ENCODE measurements at regions not wholly inside any gene's neighbourhood (a gene's known extent, or its start where the extent isn't known, plus 50 kb on each side); places are given as distances from the start of the nearest gene placed in this dataset.

DNA sequence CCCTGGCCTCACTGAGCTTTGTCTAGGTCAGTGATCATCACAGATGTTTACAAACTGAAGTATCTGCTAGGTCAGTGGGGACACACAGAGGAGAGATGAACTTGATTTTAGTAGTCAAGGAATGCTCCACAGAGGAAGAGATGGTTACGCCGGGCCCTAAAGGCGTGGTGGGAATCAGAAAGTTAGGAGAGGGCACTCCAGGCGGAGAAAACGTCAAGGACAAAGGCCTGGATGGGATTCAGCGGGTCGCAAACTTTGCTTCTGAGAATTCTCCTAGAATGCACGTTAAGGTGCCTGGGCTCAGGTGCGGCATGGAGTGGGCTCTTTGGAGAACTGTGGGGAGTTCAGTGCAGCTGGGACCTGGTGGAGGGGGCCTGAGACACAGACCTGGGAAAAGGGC lies 78.8 kb downstream of the TMEM17 start:
- Histone ChIP-seq H3K27ac (ENCODE audit: insufficient read depth, low read length) (no peak overlapping the region), H3K56ac (ENCODE audit: extremely low read depth, insufficient read depth, low read length) (no peak overlapping the region), H4K5ac (ENCODE audit: low read depth, low read length) (no peak overlapping the region), H4K91ac (ENCODE audit: insufficient read depth, low read depth, low read length) (no peak overlapping the region), H2BK5ac (ENCODE audit: low read depth, low read length, poor library complexity, severe bottlenecking) (no peak overlapping the region), H4K8ac (ENCODE audit: low read depth in 2 of 2, low read length in 2 of 2) (no peak overlapping the region), H3K14ac (replicated peaks; ENCODE audit: low read depth, low read length) (no peak overlapping the region), H3K36me3 (ENCODE audit: control insufficient read depth, insufficient read depth, low read length) (no peaks in the 10 kb centered on the region), H2AK9ac (replicated peaks; ENCODE audit: low read depth, low read length, poor library complexity) (no peak overlapping the region), H2BK15ac (ENCODE audit: low read depth, low read length) (no peak overlapping the region), H3K4me2 (ENCODE audit: low read depth, low read length) (no peak overlapping the region), H2AK5ac (ENCODE audit: low read depth, low read length) (no peak overlapping the region), H3K18ac (ENCODE audit: low read depth, low read length) (no peak overlapping the region), H3K4ac (ENCODE audit: low read depth, low read length) (no peak overlapping the region), H3K9ac (ENCODE audit: low read depth, low read length) (no peak overlapping the region), H3K27me3 (ENCODE audit: control insufficient read depth, insufficient read depth, low read length) (peaks cover 14% of the 10 kb centered on the region), H4K20me1 (ENCODE audit: insufficient read depth, low read length) (no peaks in the 10 kb centered on the region), H3K4me1 (ENCODE audit: control insufficient read depth, insufficient read depth, low read length) (no peaks in the 10 kb centered on the region), H3K9me3 (ENCODE audit: control insufficient read depth, insufficient read depth, low read length) (peaks cover 3% of the 10 kb centered on the region; the same call in 1 of the 2 replicates), H2BK20ac (ENCODE audit: low read depth, low read length) (no peak overlapping the region), H3K4me3 (ENCODE audit: insufficient read depth, low read depth, low read length) (no peak overlapping the region), H2BK120ac (ENCODE audit: low read depth, low read length) (no peak overlapping the region), H2AFZ (replicated peaks; ENCODE audit: low read length, poor library complexity) (no peak overlapping the region), H3K23ac (ENCODE audit: low read depth, low read length) (no peak overlapping the region), H3K79me1 (ENCODE audit: low read depth in 1 of 2, low read length in 2 of 2) (no peaks in the 10 kb centered on the region), H3K9me1 (ENCODE audit: insufficient read depth, low read length) (no peaks in the 10 kb centered on the region)
- no peak for ATAC-seq (ENCODE audit: low read depth)
- BruUV-seq (replicated peaks) = no TSS peak
- TF ChIP-seq BHLHE40 (IDR thresholded peaks at IDR 0.05; ENCODE audit: low read depth, low read length) (no peak), MAFK (IDR thresholded peaks at IDR 0.05; ENCODE audit: low read depth, low read length) (no peak), NFE2L2 (IDR thresholded peaks at IDR 0.05; ENCODE audit: low read depth, low read length) (no peak), ELK1 (IDR thresholded peaks at IDR 0.05; ENCODE audit: borderline replicate concordance, low read depth, low read length) (no peak), POLR2A (IDR thresholded peaks at IDR 0.05; ENCODE audit: low read depth, low read length) (no peak), RFX5 (IDR thresholded peaks at IDR 0.05; ENCODE audit: low read depth, low read length) (no peak), RAD21 (IDR thresholded peaks at IDR 0.05; ENCODE audit: low read length) (no peak), SMC3 (IDR thresholded peaks at IDR 0.05; ENCODE audit: low read depth, low read length) (no peak), MAZ (IDR thresholded peaks at IDR 0.05; ENCODE audit: borderline replicate concordance, low read depth, low read length) (no peak), CTCF (conservative IDR thresholded peaks at IDR 0.05; ENCODE audit: low read depth, low read length) (no peak), FOS (IDR thresholded peaks at IDR 0.05; ENCODE audit: low read depth, low read length) (no peak), CEBPB (IDR thresholded peaks at IDR 0.05; ENCODE audit: low read depth, low read length) (no peak)
- TF ChIP-seq, protein P1, sequence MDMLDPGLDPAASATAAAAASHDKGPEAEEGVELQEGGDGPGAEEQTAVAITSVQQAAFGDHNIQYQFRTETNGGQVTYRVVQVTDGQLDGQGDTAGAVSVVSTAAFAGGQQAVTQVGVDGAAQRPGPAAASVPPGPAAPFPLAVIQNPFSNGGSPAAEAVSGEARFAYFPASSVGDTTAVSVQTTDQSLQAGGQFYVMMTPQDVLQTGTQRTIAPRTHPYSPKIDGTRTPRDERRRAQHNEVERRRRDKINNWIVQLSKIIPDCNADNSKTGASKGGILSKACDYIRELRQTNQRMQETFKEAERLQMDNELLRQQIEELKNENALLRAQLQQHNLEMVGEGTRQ (IDR thresholded peaks at IDR 0.05; ENCODE audit: low read depth, low read length) = no peak
- WGBS, 2 experiments (ENCODE audit: extremely low coverage in 2 of 2, insufficient read length in 1 of 2) = 91% methylated on average over 4 of the region's 9 CpGs; no CpG with 5 or more reads in 1 of the 2 experiments
- in situ Hi-C loops (cut with MboI; ENCODE audit: low sequenced_read_pairs) = no loop called here
- intact Hi-C loops (cut with micrococcal nuclease) = no loop called here
- DNase-seq = no peak
- dilution Hi-C loops (cut with HindIII; ENCODE audit: low sequenced_read_pairs, unreplicated experiment) = no loop called here
- CTCF ChIA-PET = no interaction called here
- POLR2A ChIA-PET (ENCODE audit: unreplicated experiment) = no interaction called here

Data from IMR-90 (cell line).